ENCODE measurements at regions not wholly inside any gene's neighbourhood (a gene's known extent, or its start where the extent isn't known, plus 50 kb on each side); places are given as distances from the start of the nearest gene placed in this dataset.

DNA sequence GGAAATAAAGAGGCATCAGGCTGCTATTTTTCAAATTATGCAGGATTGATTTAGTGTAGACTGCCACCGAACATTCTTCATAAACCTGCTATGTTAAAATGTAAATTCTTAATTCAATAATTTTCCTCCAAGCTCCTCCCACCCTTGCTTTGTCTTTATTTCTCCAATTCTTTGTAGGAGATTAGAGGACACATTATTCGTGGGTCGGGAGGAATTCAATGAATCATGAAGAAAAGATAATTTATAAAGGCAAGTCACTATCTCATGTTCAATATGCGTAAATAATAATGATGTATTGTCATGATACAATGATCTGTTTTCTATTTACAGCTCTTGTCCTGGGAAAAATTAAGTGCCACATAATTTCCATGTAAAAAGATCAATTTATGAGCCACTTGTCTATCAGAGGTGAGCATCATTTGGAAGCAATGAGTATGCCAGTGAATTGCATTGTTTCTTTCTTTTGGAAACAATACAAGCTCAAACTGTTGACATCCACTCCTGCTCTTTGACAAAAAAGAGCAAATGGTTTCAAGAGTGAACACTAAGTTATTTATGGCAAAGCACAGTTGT lies 148.0 kb upstream of the MITF start:
- Histone ChIP-seq H3K4me3 (no peak overlapping the region), H3K4me1 (replicated peaks) (no peaks in the 10 kb centered on the region), H3K9me3 (no peaks in the 10 kb centered on the region), H3K36me3 (no peaks in the 10 kb centered on the region), H3K27ac (no peak overlapping the region), H3K27me3 (replicated peaks; ENCODE audit: insufficient read depth) (no peaks in the 10 kb centered on the region)
- no peak for TF ChIP-seq POLR2AphosphoS5 (IDR thresholded peaks at IDR 0.05)
- no peak for TF ChIP-seq POLR2A (IDR thresholded peaks at IDR 0.05)
- TF ChIP-seq, protein P1, sequence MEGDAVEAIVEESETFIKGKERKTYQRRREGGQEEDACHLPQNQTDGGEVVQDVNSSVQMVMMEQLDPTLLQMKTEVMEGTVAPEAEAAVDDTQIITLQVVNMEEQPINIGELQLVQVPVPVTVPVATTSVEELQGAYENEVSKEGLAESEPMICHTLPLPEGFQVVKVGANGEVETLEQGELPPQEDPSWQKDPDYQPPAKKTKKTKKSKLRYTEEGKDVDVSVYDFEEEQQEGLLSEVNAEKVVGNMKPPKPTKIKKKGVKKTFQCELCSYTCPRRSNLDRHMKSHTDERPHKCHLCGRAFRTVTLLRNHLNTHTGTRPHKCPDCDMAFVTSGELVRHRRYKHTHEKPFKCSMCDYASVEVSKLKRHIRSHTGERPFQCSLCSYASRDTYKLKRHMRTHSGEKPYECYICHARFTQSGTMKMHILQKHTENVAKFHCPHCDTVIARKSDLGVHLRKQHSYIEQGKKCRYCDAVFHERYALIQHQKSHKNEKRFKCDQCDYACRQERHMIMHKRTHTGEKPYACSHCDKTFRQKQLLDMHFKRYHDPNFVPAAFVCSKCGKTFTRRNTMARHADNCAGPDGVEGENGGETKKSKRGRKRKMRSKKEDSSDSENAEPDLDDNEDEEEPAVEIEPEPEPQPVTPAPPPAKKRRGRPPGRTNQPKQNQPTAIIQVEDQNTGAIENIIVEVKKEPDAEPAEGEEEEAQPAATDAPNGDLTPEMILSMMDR (IDR thresholded peaks at IDR 0.05) = no peak
- 81% methylated on average over 4 of the region's 4 CpGs for WGBS
- intact Hi-C loops (cut with DNase I) = no loop called here
- DNase-seq (ENCODE audit: low spot score) = no peak

GRCh38 chr3:69590111-69590510 lies 149.2 kb upstream of the MITF start:
- Histone ChIP-seq H3K4me3 (no peak overlapping the region), H3K9me3 (no peaks in the 10 kb centered on the region), H3K27me3 (replicated peaks; ENCODE audit: insufficient read depth) (no peaks in the 10 kb centered on the region), H3K4me1 (replicated peaks) (no peaks in the 10 kb centered on the region), H3K27ac (no peak overlapping the region), H3K36me3 (no peaks in the 10 kb centered on the region)
- no peak for TF ChIP-seq POLR2A (IDR thresholded peaks at IDR 0.05)
- no peak for DNase-seq (ENCODE audit: low spot score)
- intact Hi-C loops (cut with DNase I) = no loop called here

DNA sequence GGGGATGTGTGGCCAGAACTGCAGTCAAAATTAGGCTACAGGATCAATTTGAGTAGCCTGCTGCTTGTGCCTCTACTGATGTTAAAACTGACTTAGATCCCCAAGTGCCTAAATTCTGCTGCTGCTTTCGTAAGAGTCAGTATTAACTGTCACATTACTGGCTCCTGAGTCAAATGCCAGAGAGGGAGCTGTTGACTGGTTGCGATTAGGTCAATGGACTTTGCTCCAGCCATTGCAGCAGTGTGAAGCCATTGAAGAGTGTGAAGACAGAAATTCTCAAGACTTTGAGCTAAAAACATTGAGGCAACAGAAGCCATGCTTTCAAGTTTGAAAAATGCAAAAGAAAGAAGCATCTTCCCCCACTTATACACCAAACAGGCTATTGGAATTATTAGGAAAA lies 151.1 kb upstream of the MITF start:
- TF ChIP-seq, protein P1 (IDR thresholded peaks at IDR 0.05) = no peak
- TF ChIP-seq POLR2AphosphoS5 (IDR thresholded peaks at IDR 0.05) (no peak), POLR2A (IDR thresholded peaks at IDR 0.05) (no peak)
- H3K27ac ChIP-seq = no peak overlapping the region
- intact Hi-C loops (cut with DNase I) = no loop called here
- no peaks in the 10 kb centered on the region for H3K36me3 ChIP-seq
- no peaks in the 10 kb centered on the region for H3K27me3 ChIP-seq (replicated peaks; ENCODE audit: insufficient read depth)
- H3K4me1 ChIP-seq (replicated peaks) = no peaks in the 10 kb centered on the region
- no peaks in the 10 kb centered on the region for H3K9me3 ChIP-seq
- no peak overlapping the region for H3K4me3 ChIP-seq
- 96% methylated on average over 2 of the region's 2 CpGs for WGBS
- no peak for DNase-seq (ENCODE audit: low spot score)

- TF ChIP-seq POLR2A (IDR thresholded peaks at IDR 0.05) (no peak), POLR2AphosphoS5 (IDR thresholded peaks at IDR 0.05) (no peak)
- TF ChIP-seq, protein P1 (IDR thresholded peaks at IDR 0.05) = no peak
- H3K36me3 ChIP-seq = no peaks in the 10 kb centered on the region
- H3K4me1 ChIP-seq (replicated peaks) = no peaks in the 10 kb centered on the region
- H3K9me3 ChIP-seq = no peaks in the 10 kb centered on the region
- intact Hi-C loops (cut with DNase I) = no loop called here
- no peak for DNase-seq (ENCODE audit: low spot score)
- no peak overlapping the region for H3K27ac ChIP-seq
- H3K4me3 ChIP-seq = no peak overlapping the region
- no peaks in the 10 kb centered on the region for H3K27me3 ChIP-seq (replicated peaks; ENCODE audit: insufficient read depth)
- WGBS = 97% methylated on average over 1 of the region's 1 CpG
These were observed 153.8 kb upstream of the MITF start for GRCh38 chr3:69585472-69585871.

GRCh38 chr3:69582044-69582443 lies 157.2 kb upstream of the MITF start:
- DNase-seq (ENCODE audit: low spot score) = no peak
- 80% methylated on average over 4 of the region's 4 CpGs for WGBS
- Histone ChIP-seq H3K4me1 (replicated peaks) (no peaks in the 10 kb centered on the region), H3K36me3 (no peaks in the 10 kb centered on the region), H3K4me3 (no peak overlapping the region), H3K27ac (no peak overlapping the region), H3K9me3 (no peaks in the 10 kb centered on the region), H3K27me3 (replicated peaks; ENCODE audit: insufficient read depth) (no peaks in the 10 kb centered on the region)
- TF ChIP-seq POLR2A (IDR thresholded peaks at IDR 0.05) (no peak), POLR2AphosphoS5 (IDR thresholded peaks at IDR 0.05) (no peak)
- TF ChIP-seq, protein P1 (IDR thresholded peaks at IDR 0.05) = no peak
- intact Hi-C loops (cut with DNase I) = no loop called here
